ENCODE measurements at regions not wholly inside any gene's neighbourhood (a gene's known extent, or its start where the extent isn't known, plus 50 kb on each side); places are given as distances from the start of the nearest gene placed in this dataset.

DNA sequence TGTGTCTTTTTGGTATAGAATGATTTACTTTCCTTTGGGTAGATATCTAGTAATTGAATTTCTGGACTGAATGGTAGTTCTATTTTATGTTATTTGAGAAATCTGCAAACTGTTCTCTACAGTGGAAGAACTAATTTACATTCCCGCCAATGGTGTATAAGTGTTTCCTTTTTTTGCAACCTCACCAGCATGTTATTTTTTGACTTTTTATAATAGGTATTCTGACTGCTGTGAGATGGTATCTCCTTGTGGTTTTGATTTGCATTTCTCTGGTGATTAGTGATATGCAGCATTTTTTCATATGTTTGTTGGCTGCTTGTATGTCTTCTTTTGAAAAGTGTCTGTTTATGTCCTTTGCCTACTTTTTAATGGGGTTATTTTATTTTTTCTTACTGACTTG, 607.2 kb downstream of the OTOL1 start:
- CTCF ChIA-PET, result no interaction called here
- Histone ChIP-seq H3K4me2 (no peak overlapping the region), H3K4me3 (no peak overlapping the region), H3K4me1 (no peaks in the 10 kb centered on the region), H3K27ac (no peak overlapping the region), H3K9me3 (no peaks in the 10 kb centered on the region)
- DNase-seq (ENCODE audit: low read depth in 1 of 2, low spot score in 1 of 2), result no peak
- WGBS (ENCODE audit: missing lambda C conversion rate), result 82% methylated on average over 1 of the region's 1 CpG
- TF ChIP-seq JUN (IDR thresholded peaks at IDR 0.05), result no peak
- TF ChIP-seq NFE2L2 (conservative IDR thresholded peaks at IDR 0.05; ENCODE audit: low read length), result no peak
- TF ChIP-seq, protein P1, sequence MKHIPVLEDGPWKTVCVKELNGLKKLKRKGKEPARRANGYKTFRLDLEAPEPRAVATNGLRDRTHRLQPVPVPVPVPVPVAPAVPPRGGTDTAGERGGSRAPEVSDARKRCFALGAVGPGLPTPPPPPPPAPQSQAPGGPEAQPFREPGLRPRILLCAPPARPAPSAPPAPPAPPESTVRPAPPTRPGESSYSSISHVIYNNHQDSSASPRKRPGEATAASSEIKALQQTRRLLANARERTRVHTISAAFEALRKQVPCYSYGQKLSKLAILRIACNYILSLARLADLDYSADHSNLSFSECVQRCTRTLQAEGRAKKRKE (CRISPR knock-in tag; IDR thresholded peaks at IDR 0.05; ENCODE audit: low read depth), result no peak
- no peak for TF ChIP-seq MAFK (IDR thresholded peaks at IDR 0.05; ENCODE audit: partially characterized antibody)
- TF ChIP-seq SMC3 (IDR thresholded peaks at IDR 0.05), result no peak
- TF ChIP-seq, protein P2, sequence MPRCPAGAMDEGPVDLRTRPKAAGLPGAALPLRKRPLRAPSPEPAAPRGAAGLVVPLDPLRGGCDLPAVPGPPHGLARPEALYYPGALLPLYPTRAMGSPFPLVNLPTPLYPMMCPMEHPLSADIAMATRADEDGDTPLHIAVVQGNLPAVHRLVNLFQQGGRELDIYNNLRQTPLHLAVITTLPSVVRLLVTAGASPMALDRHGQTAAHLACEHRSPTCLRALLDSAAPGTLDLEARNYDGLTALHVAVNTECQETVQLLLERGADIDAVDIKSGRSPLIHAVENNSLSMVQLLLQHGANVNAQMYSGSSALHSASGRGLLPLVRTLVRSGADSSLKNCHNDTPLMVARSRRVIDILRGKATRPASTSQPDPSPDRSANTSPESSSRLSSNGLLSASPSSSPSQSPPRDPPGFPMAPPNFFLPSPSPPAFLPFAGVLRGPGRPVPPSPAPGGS (IDR thresholded peaks at IDR 0.05), result no peak
- TF ChIP-seq, protein P3, sequence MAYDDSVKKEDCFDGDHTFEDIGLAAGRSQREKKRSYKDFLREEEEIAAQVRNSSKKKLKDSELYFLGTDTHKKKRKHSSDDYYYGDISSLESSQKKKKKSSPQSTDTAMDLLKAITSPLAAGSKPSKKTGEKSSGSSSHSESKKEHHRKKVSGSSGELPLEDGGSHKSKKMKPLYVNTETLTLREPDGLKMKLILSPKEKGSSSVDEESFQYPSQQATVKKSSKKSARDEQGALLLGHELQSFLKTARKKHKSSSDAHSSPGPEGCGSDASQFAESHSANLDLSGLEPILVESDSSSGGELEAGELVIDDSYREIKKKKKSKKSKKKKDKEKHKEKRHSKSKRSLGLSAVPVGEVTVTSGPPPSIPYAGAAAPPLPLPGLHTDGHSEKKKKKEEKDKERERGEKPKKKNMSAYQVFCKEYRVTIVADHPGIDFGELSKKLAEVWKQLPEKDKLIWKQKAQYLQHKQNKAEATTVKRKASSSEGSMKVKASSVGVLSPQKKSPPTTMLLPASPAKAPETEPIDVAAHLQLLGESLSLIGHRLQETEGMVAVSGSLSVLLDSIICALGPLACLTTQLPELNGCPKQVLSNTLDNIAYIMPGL (CRISPR knock-in tag; IDR thresholded peaks at IDR 0.05; ENCODE audit: borderline replicate concordance), result no peak
- no peak for TF ChIP-seq GATA3 (IDR thresholded peaks at IDR 0.05; ENCODE audit: borderline replicate concordance)
- no peak for TF ChIP-seq POLR2AphosphoS2 (conservative IDR thresholded peaks at IDR 0.05; ENCODE audit: low read length)
- TF ChIP-seq BHLHE40 (IDR thresholded peaks at IDR 0.05; ENCODE audit: low read depth, low read length), result no peak
- no peak for TF ChIP-seq SREBF2 (IDR thresholded peaks at IDR 0.05)
- TF ChIP-seq, protein P4, sequence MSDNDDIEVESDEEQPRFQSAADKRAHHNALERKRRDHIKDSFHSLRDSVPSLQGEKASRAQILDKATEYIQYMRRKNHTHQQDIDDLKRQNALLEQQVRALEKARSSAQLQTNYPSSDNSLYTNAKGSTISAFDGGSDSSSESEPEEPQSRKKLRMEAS (IDR thresholded peaks at IDR 0.05), result no peak
- no peak for TF ChIP-seq EHMT2 (IDR thresholded peaks at IDR 0.05; ENCODE audit: low read depth)
- no peak for TF ChIP-seq CEBPB (IDR thresholded peaks at IDR 0.05)
- TF ChIP-seq, protein P5, sequence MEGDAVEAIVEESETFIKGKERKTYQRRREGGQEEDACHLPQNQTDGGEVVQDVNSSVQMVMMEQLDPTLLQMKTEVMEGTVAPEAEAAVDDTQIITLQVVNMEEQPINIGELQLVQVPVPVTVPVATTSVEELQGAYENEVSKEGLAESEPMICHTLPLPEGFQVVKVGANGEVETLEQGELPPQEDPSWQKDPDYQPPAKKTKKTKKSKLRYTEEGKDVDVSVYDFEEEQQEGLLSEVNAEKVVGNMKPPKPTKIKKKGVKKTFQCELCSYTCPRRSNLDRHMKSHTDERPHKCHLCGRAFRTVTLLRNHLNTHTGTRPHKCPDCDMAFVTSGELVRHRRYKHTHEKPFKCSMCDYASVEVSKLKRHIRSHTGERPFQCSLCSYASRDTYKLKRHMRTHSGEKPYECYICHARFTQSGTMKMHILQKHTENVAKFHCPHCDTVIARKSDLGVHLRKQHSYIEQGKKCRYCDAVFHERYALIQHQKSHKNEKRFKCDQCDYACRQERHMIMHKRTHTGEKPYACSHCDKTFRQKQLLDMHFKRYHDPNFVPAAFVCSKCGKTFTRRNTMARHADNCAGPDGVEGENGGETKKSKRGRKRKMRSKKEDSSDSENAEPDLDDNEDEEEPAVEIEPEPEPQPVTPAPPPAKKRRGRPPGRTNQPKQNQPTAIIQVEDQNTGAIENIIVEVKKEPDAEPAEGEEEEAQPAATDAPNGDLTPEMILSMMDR (IDR thresholded peaks at IDR 0.05), result no peak
- POLR2A ChIA-PET, result no interaction called here
- no peak for FAIRE-seq
- ATAC-seq, result no peak

DNA sequence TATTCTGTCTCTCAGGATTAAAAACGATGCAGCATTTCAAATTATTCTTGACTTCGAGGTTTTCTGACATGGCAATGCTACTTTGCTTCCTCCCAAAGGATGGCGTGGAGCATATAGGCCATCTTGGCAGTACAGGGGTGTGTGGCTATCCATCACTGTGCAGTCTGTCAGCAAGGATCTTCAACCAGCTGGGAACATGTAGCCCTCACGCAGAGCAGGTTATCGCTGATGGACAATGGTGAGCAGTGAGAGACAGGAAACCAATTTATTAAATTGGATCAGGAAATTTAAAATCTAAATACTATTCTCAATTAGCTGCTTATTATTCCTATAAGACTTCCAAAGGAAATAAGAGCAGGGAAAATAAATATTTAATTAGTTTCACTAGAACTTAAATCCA, 615.3 kb downstream of the OTOL1 start:
- ATAC-seq, result no peak
- no peak overlapping the region for H3K4me3 ChIP-seq
- no peak for FAIRE-seq
- TF ChIP-seq MAZ (IDR thresholded peaks at IDR 0.05; ENCODE audit: borderline replicate concordance, low read depth, low read length), result no peak
- TF ChIP-seq, protein P6, sequence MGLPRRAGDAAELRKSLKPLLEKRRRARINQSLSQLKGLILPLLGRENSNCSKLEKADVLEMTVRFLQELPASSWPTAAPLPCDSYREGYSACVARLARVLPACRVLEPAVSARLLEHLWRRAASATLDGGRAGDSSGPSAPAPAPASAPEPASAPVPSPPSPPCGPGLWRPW (IDR thresholded peaks at IDR 0.05), result no peak
- POLR2A ChIA-PET, result no interaction called here
- DNase-seq (ENCODE audit: low read depth in 1 of 2, low spot score in 1 of 2), result no peak
- H3K27ac ChIP-seq, result no peak overlapping the region
- no peaks in the 10 kb centered on the region for H3K4me1 ChIP-seq
- no peak overlapping the region for H3K4me2 ChIP-seq
- CTCF ChIA-PET, result no interaction called here
- no peaks in the 10 kb centered on the region for H3K9me3 ChIP-seq
- WGBS (ENCODE audit: missing lambda C conversion rate), result 59% methylated on average over 5 of the region's 5 CpGs

DNA sequence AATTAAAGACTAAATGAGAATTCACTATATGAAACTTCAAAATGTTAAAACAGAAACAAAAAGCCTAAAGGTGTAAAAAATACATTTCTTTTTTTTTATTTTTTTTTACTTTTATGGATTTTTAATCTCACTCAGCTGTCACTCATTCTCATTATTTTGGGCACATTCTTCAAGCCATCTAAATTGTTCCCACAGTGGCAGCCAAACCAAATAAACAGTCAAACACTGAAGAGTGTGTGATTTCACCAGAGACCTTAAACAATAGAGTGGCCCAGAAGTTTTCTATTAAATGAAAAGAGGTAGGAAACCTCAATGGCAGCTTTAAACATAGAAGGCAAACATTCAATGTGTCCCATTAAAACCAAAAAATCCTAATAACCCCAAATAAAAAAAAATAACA, 616.1 kb downstream of the OTOL1 start:
- Histone ChIP-seq H3K4me2 (no peak overlapping the region), H3K4me1 (no peaks in the 10 kb centered on the region), H3K9me3 (no peaks in the 10 kb centered on the region), H3K27ac (no peak overlapping the region), H3K4me3 (no peak overlapping the region)
- ChIA-PET CTCF (no interaction called here), POLR2A (no interaction called here)
- ATAC-seq (no peak), DNase-seq (ENCODE audit: low read depth in 1 of 2, low spot score in 1 of 2) (no peak), FAIRE-seq (no peak)
- no peak for TF ChIP-seq CBX8 (IDR thresholded peaks at IDR 0.05)
- no peak for TF ChIP-seq EHF (CRISPR knock-in tag; IDR thresholded peaks at IDR 0.05)
- TF ChIP-seq MYC (IDR thresholded peaks at IDR 0.05; ENCODE audit: borderline replicate concordance, low read length), result no peak
- TF ChIP-seq, protein P3 (CRISPR knock-in tag; IDR thresholded peaks at IDR 0.05; ENCODE audit: borderline replicate concordance), result no peak
- TF ChIP-seq HOXA7 (CRISPR knock-in tag; IDR thresholded peaks at IDR 0.05), result no peak
- TF ChIP-seq RFX5 (IDR thresholded peaks at IDR 0.05), result no peak

All from A549 (cell line).